Neural progenitor cell (in vitro differentiated cells): ENCODE measurements at regions not wholly inside any gene's neighbourhood (a gene's known extent, or its start where the extent isn't known, plus 50 kb on each side); places are given as distances from the start of the nearest gene placed in this dataset.

Source experiments
- DNase-seq: peaks from one replicate; pipeline ENCODE4 v3.0.0-alpha.2; 2016; ENCODE audit warnings: low spot score
- H2AFZ ChIP-seq: fragments of 200-600 bp; sonication (generic); replicated peaks from 2 replicates; pipeline ENCODE4 v1.6.1; 2016; ENCODE audit warnings: antibody characterized with exemption
- H3F3A ChIP-seq: fragments of 200-600 bp; sonication (generic); 2 replicates; pipeline ENCODE4 v1.6.1; 2016; ENCODE audit warnings: antibody characterized with exemption, low read depth
- H3K27ac ChIP-seq: fragments of 200-600 bp; sonication (generic); 2 replicates; pipeline ENCODE4 v1.5.1; 2016; ENCODE audit warnings: mild to moderate bottlenecking
- H3K27me3 ChIP-seq: fragments of 200-600 bp; sonication (generic); 2 replicates; pipeline ENCODE4 v1.6.1; 2016; ENCODE audit warnings: mild to moderate bottlenecking, moderate library complexity
- H3K36me3 ChIP-seq: fragments of 200-600 bp; sonication (generic); 2 replicates; pipeline ENCODE4 v1.5.1; 2016
- H3K4me1 ChIP-seq: fragments of 200-600 bp; sonication (generic); 2 replicates; pipeline ENCODE4 v1.6.1; 2016; ENCODE audit warnings: mixed run types
- H3K4me2 ChIP-seq: fragments of 200-600 bp; sonication (generic); 2 replicates; pipeline ENCODE4 v1.6.1; 2016
- H3K4me3 ChIP-seq: fragments of 200-600 bp; sonication (generic); 2 replicates; pipeline ENCODE4 v1.5.1; 2016
- H3K79me2 ChIP-seq: fragments of 200-600 bp; sonication (generic); 2 replicates; pipeline ENCODE4 v1.6.1; 2016; ENCODE audit warnings: low read depth
- H3K9ac ChIP-seq: fragments of 200-600 bp; sonication (generic); 2 replicates; pipeline ENCODE4 v1.6.1; 2016
- H3K9me3 ChIP-seq: fragments of 200-600 bp; sonication (generic); 2 replicates; pipeline ENCODE4 v1.5.1; 2016; ENCODE audit warnings: low read depth
- H4K20me1 ChIP-seq: fragments of 200-600 bp; sonication (generic); 2 replicates; pipeline ENCODE4 v1.6.1; 2016; ENCODE audit warnings: low read depth
- H3K27ac Mint-ChIP-seq: 3 replicates; pipeline ENCODE4 v1.8.0; 2021; ENCODE audit warnings: mixed read lengths
- H3K27me3 Mint-ChIP-seq: 2 replicates; pipeline ENCODE4 v1.8.0; 2022; ENCODE audit warnings: low read depth, mild to moderate bottlenecking, inconsistent platforms, moderate library complexity, mixed read lengths; ENCODE audit not compliant: insufficient read depth
- H3K36me3 Mint-ChIP-seq: 3 replicates; pipeline ENCODE4 v1.8.0; 2021; ENCODE audit warnings: mixed read lengths
- H3K4me1 Mint-ChIP-seq: 3 replicates; pipeline ENCODE4 v1.8.0; 2021; ENCODE audit warnings: mixed read lengths
- H3K4me3 Mint-ChIP-seq: 3 replicates; pipeline ENCODE4 v1.8.0; 2021; ENCODE audit warnings: mild to moderate bottlenecking, moderate library complexity, mixed read lengths
- H3K9me3 Mint-ChIP-seq: 3 replicates; pipeline ENCODE4 v1.8.0; 2020; ENCODE audit warnings: mixed read lengths
- CTCF ChIP-seq: fragments of 200-600 bp; sonication (generic); IDR thresholded peaks from 2 replicates; pipeline ENCODE4 v1.5.1; 2017; ENCODE audit warnings: antibody characterized with exemption, mild to moderate bottlenecking
- EZH2 ChIP-seq: fragments of 200-600 bp; sonication (generic); IDR thresholded peaks from 2 replicates; pipeline ENCODE4 v1.6.1; 2017; ENCODE audit warnings: antibody characterized with exemption, mild to moderate bottlenecking, moderate library complexity
- EZH2phosphoT487 ChIP-seq: fragments of 200-600 bp; sonication (generic); IDR thresholded peaks from 2 replicates; pipeline ENCODE4 v1.6.1; 2017; ENCODE audit warnings: antibody characterized with exemption

GRCh38 chr4:83725336-83726085 is 189.6 kb downstream of the GPAT3 start:
- H3K4me3 ChIP-seq = no peak overlapping the region
- H3K27me3 Mint-ChIP-seq = peaks cover 6% of the 10 kb centered on the region

GRCh38 chr4:83724485-83725335 is 188.8 kb downstream of the GPAT3 start:
- Histone ChIP-seq H3F3A (no peaks in the 10 kb centered on the region), H3K27me3 (no peaks in the 10 kb centered on the region), H2AFZ (no peak overlapping the region), H3K79me2 (no peaks in the 10 kb centered on the region), H3K4me3 (no peak overlapping the region), H3K9ac (no peak overlapping the region), H3K27ac (no peak overlapping the region), H3K36me3 (no peaks in the 10 kb centered on the region), H3K4me2 (no peak overlapping the region), H3K9me3 (no peaks in the 10 kb centered on the region), H3K4me1 (no peaks in the 10 kb centered on the region), H4K20me1 (no peaks in the 10 kb centered on the region)
- TF ChIP-seq CTCF = no peak
- TF ChIP-seq EZH2 = no peak
- TF ChIP-seq EZH2phosphoT487 = no peak
- H3K27ac Mint-ChIP-seq = no peak overlapping the region
- peaks cover 8% of the 10 kb centered on the region for H3K4me1 Mint-ChIP-seq
- no peaks in the 10 kb centered on the region for H3K36me3 Mint-ChIP-seq
- no peak overlapping the region for H3K4me3 Mint-ChIP-seq
- DNase-seq = no peak
- H3K9me3 Mint-ChIP-seq = no peaks in the 10 kb centered on the region
- peaks cover 2% of the 10 kb centered on the region for H3K27me3 Mint-ChIP-seq

More at GRCh38 chr4:83725336-83726085, 189.6 kb downstream of the GPAT3 start:
- H3K9me3 ChIP-seq = peaks cover 3% of the 10 kb centered on the region
- Mint-ChIP-seq H3K4me3 (no peak overlapping the region), H3K27ac (no peak overlapping the region), H3K9me3 (peaks cover 6% of the 10 kb centered on the region), H3K4me1 (peaks cover 8% of the 10 kb centered on the region), H3K36me3 (no peaks in the 10 kb centered on the region)
- no peak overlapping the region for H2AFZ ChIP-seq
- DNase-seq = no peak
- H4K20me1 ChIP-seq = no peaks in the 10 kb centered on the region
- no peak overlapping the region for H3K9ac ChIP-seq
- no peaks in the 10 kb centered on the region for H3K4me1 ChIP-seq
- H3K36me3 ChIP-seq = no peaks in the 10 kb centered on the region
- H3K79me2 ChIP-seq = no peaks in the 10 kb centered on the region
- H3F3A ChIP-seq = no peaks in the 10 kb centered on the region
- TF ChIP-seq EZH2 (no peak), CTCF (no peak), EZH2phosphoT487 (no peak)
- H3K27ac ChIP-seq = no peak overlapping the region
- no peaks in the 10 kb centered on the region for H3K27me3 ChIP-seq
- no peak overlapping the region for H3K4me2 ChIP-seq

GRCh38 chr4:83723609-83724008 is 187.7 kb downstream of the GPAT3 start:
- Histone ChIP-seq H3F3A (no peaks in the 10 kb centered on the region), H3K9me3 (no peaks in the 10 kb centered on the region), H2AFZ (no peak overlapping the region), H3K4me1 (no peaks in the 10 kb centered on the region), H4K20me1 (no peaks in the 10 kb centered on the region), H3K36me3 (no peaks in the 10 kb centered on the region), H3K79me2 (no peaks in the 10 kb centered on the region), H3K4me3 (no peak overlapping the region), H3K27me3 (no peaks in the 10 kb centered on the region), H3K4me2 (no peak overlapping the region), H3K9ac (no peak overlapping the region), H3K27ac (no peak overlapping the region)
- no peaks in the 10 kb centered on the region for H3K9me3 Mint-ChIP-seq
- peaks cover 8% of the 10 kb centered on the region for H3K4me1 Mint-ChIP-seq
- no peak for DNase-seq
- no peaks in the 10 kb centered on the region for H3K36me3 Mint-ChIP-seq
- H3K4me3 Mint-ChIP-seq = no peak overlapping the region
- H3K27me3 Mint-ChIP-seq = peaks cover 2% of the 10 kb centered on the region
- TF ChIP-seq EZH2phosphoT487 (no peak), CTCF (no peak), EZH2 (no peak)
- H3K27ac Mint-ChIP-seq = no peak overlapping the region
